Ectodermal cell (in vitro differentiated cells): ENCODE measurements at regions not wholly inside any gene's neighbourhood (a gene's known extent, or its start where the extent isn't known, plus 50 kb on each side); places are given as distances from the start of the nearest gene placed in this dataset.

Experiments used
- H3K27ac ChIP-seq: 2 replicates; pipeline ENCODE4 v1.7.0; 2013; ENCODE audit warnings: mild to moderate bottlenecking, low read depth, low read length; ENCODE audit not compliant: insufficient read depth, poor library complexity, severe bottlenecking
- H3K27me3 ChIP-seq: 2 replicates; pipeline ENCODE4 v1.7.0; 2013; ENCODE audit warnings: mild to moderate bottlenecking, low read length; ENCODE audit not compliant: insufficient read depth, control insufficient read depth, poor library complexity, severe bottlenecking
- H3K36me3 ChIP-seq: one replicate; pipeline ENCODE4 v1.7.0; 2013; ENCODE audit warnings: low read length; ENCODE audit not compliant: control insufficient read depth, insufficient read depth
- H3K4me1 ChIP-seq: one replicate; pipeline ENCODE4 v1.7.0; 2013; ENCODE audit warnings: low read length; ENCODE audit not compliant: control insufficient read depth, insufficient read depth
- H3K4me3 ChIP-seq: 2 replicates; pipeline ENCODE4 v1.7.0; 2013; ENCODE audit warnings: low read depth, low read length, control low read depth; ENCODE audit not compliant: insufficient read depth
- H3K9me3 ChIP-seq: 2 replicates; pipeline ENCODE4 v1.7.0; 2013; ENCODE audit warnings: mild to moderate bottlenecking, low read length, moderate library complexity; ENCODE audit not compliant: control insufficient read depth
- WGBS, 2 experiments: methylation state at CpG; one replicate each; pipeline ENCODE4 v1.1.7; 2013; ENCODE audit warnings: missing lambda C conversion rate in 2 of 2; 5-methylcytosine and 5-hydroxymethylcytosine counted together

DNA sequence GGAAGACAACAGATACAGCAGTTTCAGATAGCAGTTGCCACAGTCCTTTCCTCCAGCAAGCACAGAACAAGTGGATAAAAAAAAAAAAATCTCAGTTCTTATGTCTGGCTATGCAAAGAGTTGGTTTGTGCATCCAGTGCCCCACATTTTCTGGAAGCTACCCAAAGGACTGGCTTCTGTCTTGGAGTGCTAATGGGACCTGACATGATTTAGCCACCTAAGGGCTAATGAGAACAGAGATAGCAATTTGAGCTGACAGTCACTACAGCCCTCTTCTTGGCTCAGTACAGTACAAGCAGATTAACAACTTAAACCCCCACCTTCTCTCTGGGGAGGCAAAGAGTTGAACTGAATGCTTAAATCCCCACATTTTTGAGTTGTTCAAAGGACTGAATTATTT lies 976.8 kb downstream of the TBC1D32 start:
- H3K27ac ChIP-seq = no peak overlapping the region
- H3K9me3 ChIP-seq = no peaks in the 10 kb centered on the region
- H3K4me3 ChIP-seq = no peak overlapping the region
- no peaks in the 10 kb centered on the region for H3K4me1 ChIP-seq
- H3K36me3 ChIP-seq = no peaks in the 10 kb centered on the region
- no peaks in the 10 kb centered on the region for H3K27me3 ChIP-seq

DNA sequence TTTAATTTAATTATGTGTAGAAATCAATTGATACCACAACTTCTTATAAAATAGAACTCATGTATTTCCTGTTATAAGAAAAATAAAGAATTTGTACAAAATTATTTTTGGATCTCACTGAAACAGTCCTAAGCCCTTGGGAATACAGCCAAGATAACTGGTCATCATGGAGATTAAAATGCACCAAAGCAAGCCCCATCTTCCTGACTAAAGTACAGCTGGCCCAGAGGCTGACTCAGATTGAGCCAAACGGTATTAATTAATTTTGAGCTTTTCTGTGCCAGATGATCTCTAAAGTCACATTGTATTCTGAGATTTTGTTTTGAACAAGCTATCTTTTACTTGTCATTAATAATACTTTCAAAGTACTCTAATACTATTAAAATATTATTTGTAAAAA lies 978.5 kb downstream of the TBC1D32 start:
- Histone ChIP-seq H3K4me3 (no peak overlapping the region), H3K36me3 (no peaks in the 10 kb centered on the region), H3K9me3 (no peaks in the 10 kb centered on the region), H3K4me1 (no peaks in the 10 kb centered on the region), H3K27ac (no peak overlapping the region), H3K27me3 (no peaks in the 10 kb centered on the region)
- 93 to 100% methylated on average over 1 of the region's 1 CpG for WGBS, 2 experiments

DNA sequence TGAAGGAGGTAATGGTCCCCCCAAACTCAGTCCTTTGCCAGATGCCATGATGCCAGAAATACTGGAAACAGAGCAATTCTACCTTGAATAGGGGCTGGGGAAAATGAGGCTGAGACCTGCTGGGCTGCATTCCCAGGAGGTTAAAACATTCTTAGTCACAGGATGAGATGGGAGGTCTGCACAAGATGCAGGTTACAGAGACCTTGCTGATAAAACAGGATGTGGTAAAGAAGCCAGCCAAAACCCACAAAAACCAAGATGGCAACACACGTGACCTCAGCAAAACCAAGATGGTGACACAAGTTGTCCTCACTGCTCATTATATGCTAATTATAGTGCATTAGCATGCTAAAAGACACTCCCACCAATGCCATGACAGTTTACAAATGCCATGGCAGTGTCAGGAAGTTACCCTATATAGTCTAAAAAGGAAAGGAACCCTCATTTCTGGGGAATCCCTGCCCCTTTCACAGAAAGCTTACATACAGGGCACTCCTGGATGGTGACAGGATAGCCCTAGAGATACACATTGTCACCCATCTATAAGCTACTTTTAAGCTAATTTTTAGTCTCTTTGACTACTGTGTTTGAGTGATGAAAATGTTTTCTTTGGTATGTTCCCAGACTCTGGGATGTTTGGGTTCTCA lies 979.7 kb downstream of the TBC1D32 start:
- Histone ChIP-seq H3K4me3 (no peak overlapping the region), H3K27ac (no peak overlapping the region), H3K4me1 (no peaks in the 10 kb centered on the region)

DNA sequence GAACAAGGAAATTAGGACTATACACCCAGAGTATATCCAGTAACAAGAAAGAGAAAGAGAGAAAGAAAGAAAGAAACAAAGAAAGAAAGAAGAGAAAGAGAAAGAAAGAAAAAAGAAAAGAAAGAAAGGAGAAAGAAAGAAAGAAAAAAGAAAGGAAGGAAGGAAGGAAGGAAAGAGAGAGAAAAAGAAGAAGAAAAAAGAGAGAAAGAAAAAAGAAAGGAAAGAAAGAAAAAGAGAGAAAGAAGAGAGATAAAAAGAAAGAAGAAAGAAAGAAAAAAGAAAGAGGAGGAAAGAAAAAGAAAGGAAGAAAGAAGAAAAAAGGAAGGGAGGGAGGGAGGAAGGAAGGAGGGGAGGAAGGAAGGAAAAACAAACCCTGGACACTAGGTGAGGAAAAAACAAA lies 981.8 kb downstream of the TBC1D32 start:
- Histone ChIP-seq H3K36me3 (no peaks in the 10 kb centered on the region), H3K4me3 (no peak overlapping the region), H3K27ac (no peak overlapping the region), H3K4me1 (no peaks in the 10 kb centered on the region), H3K27me3 (no peaks in the 10 kb centered on the region), H3K9me3 (no peaks in the 10 kb centered on the region)

More for the DNA sequence above, 979.7 kb downstream of the TBC1D32 start:
- Histone ChIP-seq H3K27me3 (no peaks in the 10 kb centered on the region), H3K9me3 (no peaks in the 10 kb centered on the region), H3K36me3 (no peaks in the 10 kb centered on the region)
- 89 to 100% methylated on average over 1 of the region's 1 CpG for WGBS, 2 experiments

DNA sequence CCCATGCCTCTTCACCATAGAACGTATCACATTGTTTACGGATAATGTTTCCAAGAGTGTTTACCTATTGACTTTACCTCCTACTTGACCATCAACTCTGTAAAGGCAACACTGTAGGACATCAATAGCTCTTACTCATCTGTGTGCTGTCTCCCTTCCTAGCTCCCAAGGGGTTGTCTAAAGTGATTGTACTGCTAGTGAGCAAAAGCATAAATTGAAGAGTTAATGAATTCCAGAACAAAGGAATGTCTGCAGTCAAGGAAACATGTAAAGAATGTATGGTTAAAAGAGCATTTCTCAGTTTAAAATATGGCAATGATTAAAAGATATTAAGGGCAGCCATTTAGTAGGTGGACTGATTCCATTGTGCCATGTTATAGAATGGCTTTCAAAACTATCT lies 985.4 kb downstream of the TBC1D32 start:
- Histone ChIP-seq H3K36me3 (no peaks in the 10 kb centered on the region), H3K27me3 (no peaks in the 10 kb centered on the region), H3K9me3 (no peaks in the 10 kb centered on the region), H3K4me1 (no peaks in the 10 kb centered on the region), H3K4me3 (no peak overlapping the region), H3K27ac (no peak overlapping the region)
- 94 to 96% methylated on average over 2 of the region's 2 CpGs for WGBS, 2 experiments

DNA sequence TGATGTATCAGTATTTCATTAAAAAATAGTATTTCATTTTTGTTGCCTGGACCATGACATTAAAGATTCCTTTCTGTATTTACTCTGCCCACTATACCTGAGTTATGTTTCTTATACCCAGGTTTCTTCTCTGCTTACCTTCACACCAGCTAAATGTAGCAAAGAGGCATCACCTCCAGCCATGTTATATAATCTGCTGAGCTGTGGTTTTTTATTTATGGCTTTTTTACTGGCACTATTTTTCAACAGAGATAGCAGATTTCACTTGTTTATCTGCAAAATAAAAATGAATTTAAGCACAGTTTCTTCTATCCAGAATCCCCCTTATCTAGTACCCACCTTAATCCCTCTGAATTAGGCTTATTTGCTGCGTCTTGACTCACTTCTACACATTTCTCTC lies 979.0 kb upstream of the MAN1A1 start:
- no peak overlapping the region for H3K4me3 ChIP-seq
- no peaks in the 10 kb centered on the region for H3K36me3 ChIP-seq
- H3K27me3 ChIP-seq = no peaks in the 10 kb centered on the region
- H3K27ac ChIP-seq = no peak overlapping the region
- 100% methylated on average over 1 of the region's 1 CpG for WGBS, 2 experiments
- no peaks in the 10 kb centered on the region for H3K4me1 ChIP-seq
- H3K9me3 ChIP-seq = no peaks in the 10 kb centered on the region

DNA sequence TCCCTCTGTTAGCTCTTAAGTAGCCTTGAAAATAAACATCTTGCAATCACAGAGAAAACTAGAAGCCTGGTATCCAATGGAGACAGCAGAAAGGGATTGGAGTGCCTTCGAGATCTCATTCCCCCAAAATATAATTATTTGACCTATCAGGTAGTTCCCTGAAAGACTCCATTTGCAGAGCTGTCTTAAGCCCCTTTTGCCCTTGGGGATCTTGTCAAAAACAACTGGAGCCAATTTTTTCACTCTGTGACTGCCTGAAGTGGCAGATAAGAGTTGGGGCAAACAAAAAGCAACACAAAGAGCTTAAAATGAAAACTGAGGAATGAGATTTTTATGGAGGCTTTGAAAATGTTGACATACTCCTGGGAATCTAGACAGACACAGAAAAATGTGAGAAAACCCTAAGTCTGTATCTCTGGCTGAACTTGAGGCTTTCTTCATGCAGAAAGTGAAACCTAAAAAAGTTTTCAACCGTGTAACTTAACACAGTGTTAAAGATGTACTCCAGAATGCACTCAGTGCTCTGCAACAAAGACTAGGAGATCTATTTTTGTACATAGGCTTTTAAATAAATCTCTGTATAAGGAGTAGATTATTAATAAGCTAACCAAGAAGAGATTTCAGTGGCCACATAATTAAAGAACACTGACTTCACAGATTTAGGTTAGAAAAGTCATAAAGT lies 971.1 kb upstream of the MAN1A1 start:
- no peak overlapping the region for H3K4me3 ChIP-seq
- no peaks in the 10 kb centered on the region for H3K9me3 ChIP-seq

DNA sequence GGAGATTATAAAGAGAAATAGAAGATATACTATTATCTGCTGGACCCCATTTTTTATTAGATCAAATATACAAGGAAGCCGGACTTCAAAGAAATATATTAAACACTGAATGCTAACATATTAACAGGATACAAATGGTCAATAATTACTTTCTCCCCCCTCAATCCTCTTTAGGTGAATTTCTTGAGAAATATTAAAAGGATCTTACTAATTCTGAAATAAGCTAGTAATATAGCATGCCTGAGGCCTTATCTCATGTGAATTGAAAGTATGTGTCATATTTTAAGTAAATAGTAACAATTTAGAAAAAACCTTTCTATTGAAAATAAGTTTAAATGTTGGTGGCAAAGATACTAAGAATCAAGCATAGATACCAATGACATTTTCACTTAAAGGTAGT lies 954.7 kb upstream of the MAN1A1 start:
- Histone ChIP-seq H3K27me3 (no peaks in the 10 kb centered on the region), H3K4me3 (no peak overlapping the region), H3K36me3 (no peaks in the 10 kb centered on the region), H3K4me1 (no peaks in the 10 kb centered on the region), H3K9me3 (no peaks in the 10 kb centered on the region), H3K27ac (no peak overlapping the region)
- WGBS, 2 experiments = no CpG with 5 or more reads among the region's 1 CpG

More for the DNA sequence above, 971.1 kb upstream of the MAN1A1 start:
- WGBS, 2 experiments = 83 to 92% methylated on average over 2 of the region's 2 CpGs
- Histone ChIP-seq H3K4me1 (no peaks in the 10 kb centered on the region), H3K36me3 (no peaks in the 10 kb centered on the region), H3K27ac (no peak overlapping the region), H3K27me3 (no peaks in the 10 kb centered on the region)

DNA sequence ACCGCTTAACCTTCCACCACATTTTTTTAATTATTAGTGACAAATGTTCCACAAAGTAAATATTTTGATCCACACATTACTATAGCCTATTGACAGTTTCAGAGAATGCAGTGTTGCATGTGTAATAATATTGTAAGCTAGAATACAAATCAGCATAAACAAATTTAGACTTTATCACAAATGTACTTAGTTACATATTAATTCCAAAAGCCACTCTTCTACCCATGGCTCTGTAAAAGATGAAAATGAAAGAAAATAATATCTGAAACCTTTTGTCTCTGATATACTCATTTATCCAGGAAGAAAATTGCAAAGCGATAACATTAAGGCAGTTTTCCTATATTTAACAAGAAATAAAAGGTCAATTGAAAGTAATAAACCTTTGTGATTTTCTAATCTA lies 954.0 kb upstream of the MAN1A1 start:
- no peak overlapping the region for H3K27ac ChIP-seq
- no peaks in the 10 kb centered on the region for H3K27me3 ChIP-seq
- H3K4me3 ChIP-seq = no peak overlapping the region
- 100% methylated on average over 1 of the region's 2 CpGs; no CpG with 5 or more reads in 1 of the 2 experiments for WGBS, 2 experiments
- no peaks in the 10 kb centered on the region for H3K9me3 ChIP-seq
- H3K36me3 ChIP-seq = no peaks in the 10 kb centered on the region
- H3K4me1 ChIP-seq = no peaks in the 10 kb centered on the region

DNA sequence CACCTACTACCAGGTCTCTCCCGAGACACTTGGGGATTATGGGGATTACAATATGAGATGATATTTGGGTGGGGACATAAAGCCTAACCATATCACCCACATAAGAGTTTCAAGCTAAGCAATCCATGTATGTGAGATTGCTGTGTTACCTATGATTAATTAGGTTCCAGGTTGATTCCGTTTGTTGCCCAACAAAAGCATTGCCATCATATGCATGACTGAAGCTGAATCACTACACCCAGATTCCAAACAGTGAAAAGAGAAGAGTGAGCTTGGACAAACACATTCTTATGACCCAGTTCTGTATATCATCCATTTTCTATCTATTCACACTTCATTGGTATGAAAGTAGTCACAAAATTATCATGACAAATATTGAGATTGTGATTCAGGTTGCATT lies 952.5 kb upstream of the MAN1A1 start:
- Histone ChIP-seq H3K36me3 (no peaks in the 10 kb centered on the region), H3K27me3 (no peaks in the 10 kb centered on the region)

More for the DNA sequence above, 952.5 kb upstream of the MAN1A1 start:
- Histone ChIP-seq H3K4me1 (no peaks in the 10 kb centered on the region), H3K4me3 (no peak overlapping the region), H3K9me3 (no peaks in the 10 kb centered on the region), H3K27ac (no peak overlapping the region)
- WGBS, 2 experiments = 100% methylated on average over 1 of the region's 2 CpGs; no CpG with 5 or more reads in 1 of the 2 experiments
